OCI-LY7 (cell line): ENCODE measurements at regions not wholly inside any gene's neighbourhood (a gene's known extent, or its start where the extent isn't known, plus 50 kb on each side); places are given as distances from the start of the nearest gene placed in this dataset.

Experiments
- BruUV-seq: library from RNA; stranded (reverse); fragments of 400-500 nt; replicated peaks from 2 replicates; lab custom pipeline; 2021; lab: Mats Ljungman, UMichigan
- CTCF ChIA-PET: fragments of 300-600 bp; sonication (Branson Sonifier 250); formaldehyde crosslinking; loops from one replicate; lab custom pipeline; 2022; ENCODE audit warnings: antibody characterized with exemption; ENCODE audit not compliant: unreplicated experiment; lab: Charles Lee
- POLR2A ChIA-PET: fragments of 300-600 bp; sonication (Branson Sonifier 250); formaldehyde crosslinking; loops from one replicate; lab custom pipeline; 2022; ENCODE audit warnings: antibody characterized with exemption; lab: Charles Lee
- DNase-seq: peaks from one replicate; pipeline ENCODE4 v3.0.0-alpha.2; 2015; ENCODE audit warnings: low spot score
- H2AFZ ChIP-seq: fragments of 200-600 bp; sonication (generic), shearing (Covaris generic); 2 replicates; pipeline ENCODE4 v1.6.1; 2014; ENCODE audit warnings: mild to moderate bottlenecking, antibody characterized with exemption, low read length, moderate library complexity
- H3K27ac ChIP-seq: fragments of 200-600 bp; sonication (generic); 2 replicates; pipeline ENCODE4 v1.5.1; 2014; ENCODE audit warnings: mixed run types, low read depth, mild to moderate bottlenecking, moderate library complexity, low read length, inconsistent platforms; ENCODE audit not compliant: poor library complexity, severe bottlenecking
- H3K36me3 ChIP-seq: fragments of 200-600 bp; sonication (generic); 2 replicates; pipeline ENCODE4 v1.6.1; 2014; ENCODE audit warnings: mild to moderate bottlenecking, antibody characterized with exemption, low read length, moderate library complexity, mixed read lengths; ENCODE audit not compliant: insufficient read depth
- H3K4me1 ChIP-seq: fragments of 200-600 bp; sonication (generic); 2 replicates; pipeline ENCODE4 v1.5.1; 2014; ENCODE audit warnings: mild to moderate bottlenecking, low read length; ENCODE audit not compliant: insufficient read depth, poor library complexity, severe bottlenecking
- H3K4me2 ChIP-seq: fragments of 200-600 bp; sonication (generic); 2 replicates; pipeline ENCODE4 v1.6.1; 2014; ENCODE audit warnings: mild to moderate bottlenecking, low read length
- H3K4me3 ChIP-seq: fragments of 200-600 bp; sonication (generic); 2 replicates; pipeline ENCODE4 v1.5.1; 2014; ENCODE audit warnings: mild to moderate bottlenecking, low read depth, low read length; ENCODE audit not compliant: poor library complexity, severe bottlenecking
- H3K79me2 ChIP-seq: fragments of 200-600 bp; sonication (generic); 2 replicates; pipeline ENCODE4 v1.6.1; 2016; ENCODE audit warnings: low read depth, mild to moderate bottlenecking, low read length, moderate library complexity, mixed read lengths; ENCODE audit not compliant: insufficient read depth
- H3K9me2 ChIP-seq: fragments of 200-600 bp; sonication (generic); 2 replicates; pipeline ENCODE4 v1.6.1; 2016; ENCODE audit warnings: mild to moderate bottlenecking, low read length, mixed read lengths; ENCODE audit not compliant: insufficient read depth
- H3K9me3 ChIP-seq: fragments of 200-600 bp; sonication (generic); 2 replicates; pipeline ENCODE4 v1.6.1; 2014; ENCODE audit warnings: mild to moderate bottlenecking, mixed run types, low read length, mixed read lengths
- H4K20me1 ChIP-seq: fragments of 200-600 bp; sonication (generic); 2 replicates; pipeline ENCODE4 v1.6.1; 2014; ENCODE audit warnings: mild to moderate bottlenecking, antibody characterized with exemption, low read length, moderate library complexity, mixed read lengths; ENCODE audit not compliant: insufficient read depth
- EZH2phosphoT487 ChIP-seq: fragments of 200-600 bp; sonication (generic); IDR thresholded peaks from 2 replicates; pipeline ENCODE4 v1.6.1; 2018; ENCODE audit warnings: low read depth, borderline replicate concordance, mild to moderate bottlenecking, mixed run types, antibody characterized with exemption, low read length, moderate library complexity, mixed read lengths
- intact Hi-C: fragments of 100-400 bp; cut with micrococcal nuclease; formaldehyde crosslinking; loops from one replicate; pipeline ENCODE4 v1.10.0; 2022; ENCODE audit not compliant: unreplicated experiment
- TF ChIP-seq, protein P1 (sequence below): fragments of 200-600 bp; sonication (generic); conservative IDR thresholded peaks from 2 replicates; pipeline ENCODE4 v1.5.1; 2014; ENCODE audit warnings: mild to moderate bottlenecking, antibody characterized with exemption, low read length, moderate library complexity, mixed read lengths

DNA sequence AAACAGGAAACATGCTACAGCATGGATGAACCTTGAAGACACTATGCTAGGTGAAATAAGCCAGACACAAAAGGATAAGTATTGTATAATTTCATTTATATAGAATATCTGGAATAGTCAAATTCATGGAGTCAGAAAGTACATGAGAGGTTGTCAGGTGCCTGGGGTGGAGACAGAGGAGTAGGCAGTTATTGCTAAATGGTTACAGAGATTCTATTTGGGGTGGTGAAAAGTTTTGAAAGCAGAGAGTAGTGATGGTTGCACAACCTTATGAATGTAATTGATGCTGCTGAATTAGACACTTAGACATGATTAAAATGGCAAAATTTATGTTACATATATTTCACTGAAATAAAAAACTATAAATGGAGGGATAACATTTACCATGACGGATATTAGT, 197.4 kb downstream of the VAPA start:
- POLR2A ChIA-PET: no interaction called here
- BruUV-seq: no TSS peak
- H3K9me2 ChIP-seq: no peaks in the 10 kb centered on the region
- H2AFZ ChIP-seq: no peak overlapping the region
- H3K79me2 ChIP-seq: no peaks in the 10 kb centered on the region
- H3K4me1 ChIP-seq: no peaks in the 10 kb centered on the region
- TF ChIP-seq, protein P1, sequence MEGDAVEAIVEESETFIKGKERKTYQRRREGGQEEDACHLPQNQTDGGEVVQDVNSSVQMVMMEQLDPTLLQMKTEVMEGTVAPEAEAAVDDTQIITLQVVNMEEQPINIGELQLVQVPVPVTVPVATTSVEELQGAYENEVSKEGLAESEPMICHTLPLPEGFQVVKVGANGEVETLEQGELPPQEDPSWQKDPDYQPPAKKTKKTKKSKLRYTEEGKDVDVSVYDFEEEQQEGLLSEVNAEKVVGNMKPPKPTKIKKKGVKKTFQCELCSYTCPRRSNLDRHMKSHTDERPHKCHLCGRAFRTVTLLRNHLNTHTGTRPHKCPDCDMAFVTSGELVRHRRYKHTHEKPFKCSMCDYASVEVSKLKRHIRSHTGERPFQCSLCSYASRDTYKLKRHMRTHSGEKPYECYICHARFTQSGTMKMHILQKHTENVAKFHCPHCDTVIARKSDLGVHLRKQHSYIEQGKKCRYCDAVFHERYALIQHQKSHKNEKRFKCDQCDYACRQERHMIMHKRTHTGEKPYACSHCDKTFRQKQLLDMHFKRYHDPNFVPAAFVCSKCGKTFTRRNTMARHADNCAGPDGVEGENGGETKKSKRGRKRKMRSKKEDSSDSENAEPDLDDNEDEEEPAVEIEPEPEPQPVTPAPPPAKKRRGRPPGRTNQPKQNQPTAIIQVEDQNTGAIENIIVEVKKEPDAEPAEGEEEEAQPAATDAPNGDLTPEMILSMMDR: no peak
- no peak for TF ChIP-seq EZH2phosphoT487
- no peaks in the 10 kb centered on the region for H4K20me1 ChIP-seq
- no peaks in the 10 kb centered on the region for H3K36me3 ChIP-seq
- no peaks in the 10 kb centered on the region for H3K9me3 ChIP-seq
- no peak overlapping the region for H3K4me2 ChIP-seq
- CTCF ChIA-PET: no interaction called here
- no peak overlapping the region for H3K4me3 ChIP-seq
- DNase-seq: no peak
- H3K27ac ChIP-seq: no peak overlapping the region
- intact Hi-C loops: no loop called here

DNA sequence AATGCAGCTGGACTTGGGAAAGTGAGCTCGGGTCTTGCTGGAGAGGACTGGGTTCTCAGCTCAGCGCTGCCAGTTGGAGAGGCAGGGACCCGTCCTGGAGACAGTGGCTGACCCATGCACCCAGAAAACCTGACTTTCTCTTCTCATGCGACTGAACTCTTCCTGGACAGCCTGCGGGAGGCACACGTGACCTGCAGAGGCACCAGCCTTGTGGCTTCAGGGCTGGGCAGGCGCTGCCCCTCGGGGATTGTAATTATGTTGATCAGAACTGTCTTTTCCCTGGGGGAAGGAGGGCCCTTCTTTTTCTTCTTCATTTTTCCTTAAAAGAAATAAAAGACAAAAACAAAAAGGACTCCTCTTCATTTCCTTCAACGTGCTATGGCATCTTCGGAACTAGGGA, 198.1 kb downstream of the VAPA start:
- no peak overlapping the region for H2AFZ ChIP-seq
- no peaks in the 10 kb centered on the region for H3K9me3 ChIP-seq
- BruUV-seq: no TSS peak
- no peak overlapping the region for H3K4me3 ChIP-seq
- ChIA-PET POLR2A (no interaction called here), CTCF (no interaction called here)
- no peak overlapping the region for H3K4me2 ChIP-seq
- no peaks in the 10 kb centered on the region for H3K36me3 ChIP-seq
- intact Hi-C loops: no loop called here
- H4K20me1 ChIP-seq: no peaks in the 10 kb centered on the region
- H3K27ac ChIP-seq: no peak overlapping the region
- H3K79me2 ChIP-seq: no peaks in the 10 kb centered on the region
- no peak for DNase-seq
- H3K4me1 ChIP-seq: no peaks in the 10 kb centered on the region
- no peaks in the 10 kb centered on the region for H3K9me2 ChIP-seq
- no peak for TF ChIP-seq EZH2phosphoT487
- TF ChIP-seq, protein P1: no peak

DNA sequence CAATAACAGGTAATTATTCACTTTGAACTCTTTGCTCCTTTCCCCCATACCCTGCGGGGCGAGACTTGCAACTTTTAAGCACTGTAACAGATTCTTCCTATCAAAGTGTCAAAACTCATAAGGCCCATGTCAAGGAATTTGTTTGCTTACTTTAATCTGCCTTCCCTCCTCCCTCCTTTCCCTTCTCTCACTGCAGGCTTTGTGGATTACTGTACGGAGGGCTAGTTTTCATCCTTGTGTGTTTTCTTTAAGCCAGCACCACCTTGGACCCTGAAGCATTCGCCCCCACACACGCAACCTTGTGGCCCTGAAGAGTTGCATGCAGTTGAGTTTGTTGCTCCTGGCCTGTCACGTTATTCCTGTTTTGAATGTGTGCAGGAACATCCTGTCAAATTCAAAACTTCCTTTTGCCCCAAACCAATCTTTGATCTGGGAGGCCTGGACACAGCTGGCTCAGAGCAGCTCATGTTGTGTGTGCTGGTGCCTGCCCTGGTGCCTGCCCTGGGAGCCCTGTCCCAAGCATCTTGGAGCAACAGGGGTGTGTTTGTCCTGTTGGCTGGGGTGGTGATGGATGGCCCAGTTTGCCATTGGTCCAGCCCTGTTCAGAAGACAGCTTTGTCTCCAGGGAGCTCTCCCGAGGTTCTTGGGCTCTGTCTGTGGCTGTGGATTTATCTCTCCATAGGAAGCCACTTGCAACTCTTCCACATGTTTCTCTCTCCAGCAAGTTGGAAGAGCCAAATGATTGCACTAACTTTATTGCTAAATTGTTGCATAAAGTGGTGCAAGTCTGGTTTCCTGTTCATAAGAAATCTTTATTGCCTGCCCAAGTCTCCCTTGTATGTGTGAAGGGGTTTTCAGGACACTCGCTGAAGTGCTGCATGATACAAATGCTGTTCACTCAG, 199.6 kb downstream of the VAPA start:
- Histone ChIP-seq H3K27ac (no peak overlapping the region), H3K9me3 (no peaks in the 10 kb centered on the region), H3K4me1 (no peaks in the 10 kb centered on the region), H3K4me2 (no peak overlapping the region), H4K20me1 (no peaks in the 10 kb centered on the region), H3K79me2 (no peaks in the 10 kb centered on the region), H3K9me2 (no peaks in the 10 kb centered on the region), H3K4me3 (no peak overlapping the region), H3K36me3 (no peaks in the 10 kb centered on the region), H2AFZ (no peak overlapping the region)
- intact Hi-C loops: no loop called here
- POLR2A ChIA-PET: no interaction called here
- no peak for DNase-seq
- TF ChIP-seq, protein P1: no peak
- TF ChIP-seq EZH2phosphoT487: no peak
- no TSS peak for BruUV-seq
- CTCF ChIA-PET: no interaction called here
